ENCODE measurements at regions not wholly inside any gene's neighbourhood (a gene's known extent, or its start where the extent isn't known, plus 50 kb on each side); places are given as distances from the start of the nearest gene placed in this dataset.

- no peak for DNase-seq
Observed at GRCh38 chr6:41429506-41430504, 94.4 kb downstream of the NCR2 start.

DNA sequence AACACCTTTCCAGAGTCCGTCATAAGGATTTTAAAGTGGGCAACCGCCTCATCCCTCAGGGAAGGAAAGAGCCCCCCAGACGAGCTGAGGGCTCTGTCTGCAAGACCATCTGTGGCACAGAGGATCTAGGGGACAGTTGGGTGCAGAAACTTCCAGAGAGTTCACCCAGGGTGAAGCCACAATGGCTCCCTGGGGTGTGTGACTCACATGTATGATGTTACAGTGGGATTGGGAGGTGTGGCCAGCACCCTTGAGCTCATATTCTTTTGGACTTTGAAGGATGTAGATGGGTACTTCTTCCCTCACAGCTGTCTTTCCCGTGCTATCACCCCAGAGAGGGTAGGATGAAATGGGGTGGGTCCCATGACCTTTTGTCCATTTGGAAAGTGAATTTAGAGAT is 95.5 kb downstream of the NCR2 start:
- DNase-seq, result peak; percentile 79

- DNase-seq, result no peak
Observed at GRCh38 chr6:41432280-41432679, 96.9 kb downstream of the NCR2 start.

DNA sequence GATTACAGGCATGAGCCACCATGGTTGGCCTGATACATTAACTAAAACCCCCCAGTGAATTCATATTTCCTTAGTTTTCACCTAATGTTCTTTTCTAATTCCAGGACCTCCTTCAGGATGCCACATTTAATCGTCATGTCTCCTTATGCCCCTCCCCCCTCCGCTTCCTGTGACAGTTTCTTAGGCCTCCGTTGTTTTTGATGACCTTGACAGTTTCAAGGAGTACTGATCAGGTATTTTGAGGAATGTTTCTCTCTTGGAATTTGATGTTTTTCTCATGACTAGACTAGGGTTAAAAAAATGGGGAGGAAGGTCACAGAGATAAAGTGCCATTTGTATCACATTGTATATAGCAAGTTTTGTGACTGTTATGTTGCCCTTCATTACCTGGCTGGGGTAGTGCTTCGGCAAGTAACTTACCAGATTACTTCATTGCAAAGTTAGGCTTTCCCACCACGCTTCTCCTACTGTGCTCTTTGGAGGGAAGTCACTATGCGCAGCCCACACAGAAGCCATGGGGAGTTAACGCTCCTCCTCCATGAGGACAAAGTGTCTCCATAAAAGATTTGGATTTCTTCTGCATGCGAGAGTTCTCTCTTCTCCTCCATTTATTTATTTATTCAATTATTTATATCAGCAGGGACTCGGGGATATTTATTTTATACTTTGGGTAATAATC is 99.5 kb downstream of the NCR2 start:
- no peak for DNase-seq

GRCh38 chr6:41437604-41438003 is 102.2 kb downstream of the NCR2 start:
- DNase-seq, result no peak

- no peak for DNase-seq
Observed at GRCh38 chr6:41438746-41439145, 103.3 kb downstream of the NCR2 start.

DNA sequence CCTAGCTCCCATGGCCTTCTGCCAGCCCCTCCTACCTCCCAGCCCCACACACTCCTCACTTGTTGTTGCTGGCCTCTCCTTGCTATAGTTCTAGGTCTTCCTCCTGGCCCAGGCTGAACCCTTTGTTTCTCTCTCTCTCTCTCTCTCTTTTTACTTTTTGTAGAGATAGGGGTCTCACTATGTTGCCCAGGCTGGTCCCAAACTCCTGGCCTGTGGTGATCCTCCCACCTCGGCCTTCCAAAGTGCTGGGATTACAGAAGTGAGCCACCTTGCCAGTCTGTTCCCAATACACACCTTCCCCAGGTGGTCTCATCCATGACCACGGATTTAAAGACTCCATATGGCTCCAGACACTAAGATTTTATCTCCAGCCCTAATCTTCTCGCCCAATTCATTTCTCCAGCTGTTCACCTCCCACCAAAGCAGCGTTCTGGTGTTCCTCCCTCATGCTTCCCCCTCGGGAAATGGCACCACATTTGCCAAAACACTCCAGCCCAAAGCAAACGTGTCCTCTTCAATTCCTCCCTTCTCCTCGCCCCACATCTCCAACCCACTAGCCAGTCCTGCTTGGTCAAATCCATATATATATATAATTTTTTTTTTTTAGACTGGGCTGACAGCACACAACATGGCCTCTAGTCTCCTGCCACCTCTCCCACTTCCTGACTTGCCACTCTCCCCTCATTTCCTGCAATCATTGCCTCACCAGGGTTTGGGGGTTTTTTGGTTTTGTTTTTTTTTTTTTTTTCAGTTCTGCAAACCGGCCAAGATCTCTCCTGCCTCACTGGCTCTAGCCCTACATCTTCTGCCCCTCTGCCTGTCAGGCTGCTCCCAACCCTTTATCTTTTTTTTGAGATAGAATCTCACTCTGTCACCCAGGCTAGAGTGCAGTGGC is 104.4 kb downstream of the NCR2 start:
- DNase-seq, result no peak

DNA sequence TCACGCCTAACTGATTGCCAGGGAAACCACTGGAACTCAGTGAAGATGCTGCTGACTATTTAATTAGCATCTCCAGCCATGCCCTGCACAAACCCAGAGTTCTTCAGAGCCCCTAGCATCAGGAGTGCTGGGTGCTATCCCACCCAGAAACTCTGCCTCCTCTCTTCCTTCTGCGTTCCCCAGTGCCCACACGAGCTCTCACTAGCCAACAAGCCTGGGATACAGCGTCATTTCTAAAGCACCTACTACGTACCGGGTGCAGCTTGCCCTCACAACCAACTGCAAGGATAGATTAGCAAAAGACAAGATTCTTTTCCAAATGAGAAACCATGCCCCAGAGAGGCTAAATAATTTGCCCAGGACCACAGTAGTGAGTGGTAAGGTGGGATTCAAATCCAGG is 105.2 kb upstream of the FOXP4 start:
- no peak for DNase-seq

DNA sequence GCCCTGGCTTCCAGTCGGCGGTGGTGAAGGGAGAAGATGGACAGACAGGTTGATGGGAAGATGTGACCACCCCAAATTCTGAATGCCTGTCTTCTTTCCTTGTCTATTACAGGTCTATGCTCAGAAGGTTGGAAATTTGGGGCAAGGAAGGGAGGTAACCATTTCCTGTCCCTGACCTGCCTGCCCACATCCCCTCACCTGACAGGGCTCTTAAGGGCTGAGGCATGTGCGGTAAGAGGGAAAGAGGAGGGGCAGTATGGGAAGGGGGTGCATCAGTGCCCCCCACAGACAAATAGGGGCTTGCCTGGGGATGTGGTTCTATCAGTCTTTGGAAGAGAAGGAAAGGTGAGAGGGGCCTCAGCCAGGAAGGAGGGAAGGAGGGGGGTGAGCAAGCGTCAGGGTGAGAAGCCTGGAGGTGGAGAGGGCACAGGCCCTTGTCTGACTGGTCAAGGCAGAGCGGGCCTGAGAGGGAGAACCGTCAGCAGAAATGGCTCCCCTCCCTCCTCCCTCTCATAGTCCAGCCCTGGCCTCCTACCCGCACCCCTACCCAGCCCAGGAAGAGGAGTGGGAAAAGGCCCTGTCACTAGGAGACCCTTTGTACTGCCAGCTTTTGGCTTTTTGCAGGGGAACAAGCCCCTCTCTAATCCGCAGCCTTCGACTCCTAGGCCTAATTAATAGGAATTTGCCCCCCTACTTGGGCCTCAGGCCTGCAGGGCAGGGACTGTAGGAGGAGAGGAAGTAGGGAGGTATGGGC is 104.4 kb upstream of the FOXP4 start:
- DNase-seq, result no peak

- DNase-seq, result no peak
Observed at GRCh38 chr6:41442352-41442672, 103.9 kb upstream of the FOXP4 start.

GRCh38 chr6:41442800-41443501 is 103.2 kb upstream of the FOXP4 start:
- DNase-seq, result no peak

GRCh38 chr6:41443616-41444525 is 102.3 kb upstream of the FOXP4 start:
- no peak for DNase-seq

GRCh38 chr6:41445261-41445660 is 100.9 kb upstream of the FOXP4 start:
- no peak for DNase-seq

- DNase-seq, result no peak
Observed at GRCh38 chr6:41446132-41446531, 100.0 kb upstream of the FOXP4 start.

DNA sequence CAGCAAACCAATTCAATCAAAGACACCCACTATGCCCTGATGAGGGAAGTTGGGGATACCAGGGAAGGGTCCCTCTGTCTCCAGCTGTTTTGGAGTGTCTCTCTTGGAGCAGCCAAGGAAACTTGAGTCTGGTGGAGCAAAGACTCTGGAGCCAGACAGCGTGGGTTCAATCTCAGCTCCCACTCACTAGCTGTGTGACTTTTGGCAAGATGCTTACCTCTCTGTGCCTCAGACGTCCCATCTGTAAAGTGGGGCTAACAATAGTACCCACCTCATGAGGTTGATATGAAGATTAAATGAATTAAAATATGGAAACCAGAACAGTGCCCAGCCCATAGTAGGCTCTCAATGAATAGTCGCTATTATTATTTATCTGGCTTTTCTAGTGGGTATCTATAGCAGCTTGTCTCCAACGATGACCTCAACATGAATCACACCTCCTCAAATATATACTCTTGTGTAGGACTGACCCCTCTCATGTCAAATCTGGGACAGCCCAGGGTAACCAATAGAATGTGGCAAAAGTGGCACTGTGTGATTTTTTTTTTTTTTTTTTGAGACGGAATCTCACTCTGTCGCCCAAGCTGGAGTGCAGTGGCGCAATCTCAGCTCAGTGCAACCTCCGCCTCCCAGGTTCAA is 99.2 kb upstream of the FOXP4 start:
- DNase-seq, result no peak

GRCh38 chr6:41448256-41448655 is 97.9 kb upstream of the FOXP4 start:
- no peak for DNase-seq

GRCh38 chr6:41449399-41450245 is 96.6 kb upstream of the FOXP4 start:
- no peak for DNase-seq

- no peak for DNase-seq
Observed at GRCh38 chr6:41450581-41450980, 95.6 kb upstream of the FOXP4 start.

- DNase-seq, result no peak
Observed at GRCh38 chr6:41451039-41451438, 95.1 kb upstream of the FOXP4 start.

Measured in HCEC 1CT (cell line).